ENCODE measurements at regions not wholly inside any gene's neighbourhood (a gene's known extent, or its start where the extent isn't known, plus 50 kb on each side); places are given as distances from the start of the nearest gene placed in this dataset.

DNA sequence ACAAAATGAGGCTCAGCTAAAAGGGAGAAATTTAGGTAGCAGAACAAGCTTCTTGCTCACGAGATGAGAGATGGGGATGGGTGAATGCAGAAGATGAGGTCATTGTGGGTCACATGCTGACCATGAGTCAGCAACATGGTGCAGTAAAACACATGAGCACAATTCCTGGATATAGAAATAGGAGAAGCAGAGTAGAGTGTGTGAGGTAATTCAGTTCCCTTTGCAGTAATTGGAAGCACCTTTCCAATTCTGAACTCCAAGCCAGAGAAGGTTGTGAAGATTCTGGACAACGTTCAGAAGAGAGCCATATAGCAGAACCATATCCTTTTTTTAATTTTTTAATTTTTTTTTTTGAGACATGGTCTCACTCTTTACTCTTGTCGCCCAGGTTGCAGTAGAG lies 62.0 kb upstream of the LMNTD1 start:
- intact Hi-C loops (cut with DNase I): no loop called here
- no peak for DNase-seq
- no peaks in the 10 kb centered on the region for H3K36me3 ChIP-seq
- peaks cover 0 to 3% (median 0%) of the 10 kb centered on the region in 4 donors for H3K27me3 ChIP-seq
- H3K4me3 ChIP-seq: no peak overlapping the region
- H3K27ac ChIP-seq: no peak overlapping the region
- TF ChIP-seq, protein P1, sequence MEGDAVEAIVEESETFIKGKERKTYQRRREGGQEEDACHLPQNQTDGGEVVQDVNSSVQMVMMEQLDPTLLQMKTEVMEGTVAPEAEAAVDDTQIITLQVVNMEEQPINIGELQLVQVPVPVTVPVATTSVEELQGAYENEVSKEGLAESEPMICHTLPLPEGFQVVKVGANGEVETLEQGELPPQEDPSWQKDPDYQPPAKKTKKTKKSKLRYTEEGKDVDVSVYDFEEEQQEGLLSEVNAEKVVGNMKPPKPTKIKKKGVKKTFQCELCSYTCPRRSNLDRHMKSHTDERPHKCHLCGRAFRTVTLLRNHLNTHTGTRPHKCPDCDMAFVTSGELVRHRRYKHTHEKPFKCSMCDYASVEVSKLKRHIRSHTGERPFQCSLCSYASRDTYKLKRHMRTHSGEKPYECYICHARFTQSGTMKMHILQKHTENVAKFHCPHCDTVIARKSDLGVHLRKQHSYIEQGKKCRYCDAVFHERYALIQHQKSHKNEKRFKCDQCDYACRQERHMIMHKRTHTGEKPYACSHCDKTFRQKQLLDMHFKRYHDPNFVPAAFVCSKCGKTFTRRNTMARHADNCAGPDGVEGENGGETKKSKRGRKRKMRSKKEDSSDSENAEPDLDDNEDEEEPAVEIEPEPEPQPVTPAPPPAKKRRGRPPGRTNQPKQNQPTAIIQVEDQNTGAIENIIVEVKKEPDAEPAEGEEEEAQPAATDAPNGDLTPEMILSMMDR (IDR thresholded peaks at IDR 0.05): no peak
- no peak for TF ChIP-seq POLR2A (IDR thresholded peaks at IDR 0.05)
- 44 to 65% methylated on average over 3 of the region's 3 CpGs for WGBS, 2 donors
- H3K9me3 ChIP-seq: no peaks in the 10 kb centered on the region
- no peaks in the 10 kb centered on the region for H3K4me1 ChIP-seq

DNA sequence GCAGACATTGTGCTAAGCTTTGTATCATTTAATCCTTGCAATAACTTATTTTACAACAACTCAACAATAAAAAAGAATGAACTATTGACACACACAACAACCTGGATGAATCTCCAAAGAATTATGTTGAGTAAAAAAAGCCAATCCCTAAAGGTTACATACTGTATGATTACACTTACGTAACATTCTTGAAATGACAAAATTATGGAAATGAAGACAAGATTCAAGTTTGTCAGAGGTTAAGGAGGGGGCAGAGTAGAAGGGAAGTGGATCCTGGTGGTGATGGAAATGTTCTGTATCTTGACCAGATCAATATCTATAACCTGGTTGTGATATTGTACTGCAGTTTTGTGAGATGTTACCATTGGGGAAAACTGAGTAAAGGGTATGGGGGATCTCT lies 63.2 kb upstream of the LMNTD1 start:
- Histone ChIP-seq H3K9me3 (no peaks in the 10 kb centered on the region), H3K36me3 (no peaks in the 10 kb centered on the region), H3K4me3 (no peak overlapping the region), H3K27me3 (no peaks in the 10 kb centered on the region), H3K4me1 (no peaks in the 10 kb centered on the region), H3K27ac (no peak overlapping the region)
- no peak for DNase-seq
- intact Hi-C loops (cut with DNase I): no loop called here
- TF ChIP-seq POLR2A (IDR thresholded peaks at IDR 0.05): no peak
- TF ChIP-seq, protein P1 (IDR thresholded peaks at IDR 0.05): no peak
- WGBS, 2 donors: 79 to 88% methylated on average over 1 of the region's 1 CpG

DNA sequence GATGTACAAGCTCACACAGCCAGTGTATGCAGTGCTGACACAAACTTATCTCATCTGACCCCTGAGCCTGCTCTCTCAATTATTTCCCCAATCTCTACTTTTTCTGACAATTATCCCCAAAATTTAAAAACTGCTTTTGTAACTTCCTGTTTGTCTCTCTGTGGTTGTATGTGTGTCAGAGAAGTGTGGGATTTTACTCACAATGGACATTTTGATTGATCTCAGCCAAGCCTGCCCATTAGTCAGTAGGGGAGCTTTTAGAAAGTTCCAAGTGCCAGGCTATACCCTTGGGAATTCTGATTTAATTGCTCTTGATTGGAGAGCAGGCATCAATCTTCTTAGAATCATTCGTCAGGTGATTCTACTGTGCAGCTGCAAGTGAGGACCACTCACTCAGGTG lies 64.9 kb upstream of the LMNTD1 start:
- Histone ChIP-seq H3K27ac (no peak overlapping the region), H3K36me3 (no peaks in the 10 kb centered on the region)

DNA sequence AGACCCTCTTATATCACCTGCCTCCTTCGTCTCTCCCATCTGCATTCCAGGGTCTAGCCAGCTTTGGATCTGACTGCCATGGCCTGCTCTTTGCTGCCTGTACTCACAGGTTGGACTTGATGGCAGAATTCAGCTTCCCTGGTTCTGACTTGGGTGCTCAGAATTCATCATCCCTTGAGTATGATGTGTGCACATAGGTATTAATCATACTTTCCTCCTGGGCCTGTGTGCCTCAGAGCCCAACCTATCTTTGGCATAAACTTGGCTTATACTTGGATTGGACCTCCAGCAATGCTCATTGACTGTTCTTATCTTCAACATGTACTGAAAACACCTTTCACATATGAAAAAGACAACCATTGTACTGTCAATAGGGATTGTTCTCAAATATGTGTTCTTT lies 70.7 kb upstream of the LMNTD1 start:
- Histone ChIP-seq H3K9me3 (no peaks in the 10 kb centered on the region), H3K4me3 (no peak overlapping the region), H3K27me3 (no peaks in the 10 kb centered on the region), H3K36me3 (no peaks in the 10 kb centered on the region), H3K27ac (no peak overlapping the region), H3K4me1 (no peaks in the 10 kb centered on the region)
- DNase-seq: no peak
- 91 to 93% methylated on average over 1 of the region's 1 CpG for WGBS, 2 donors
- intact Hi-C loops (cut with DNase I): no loop called here
- TF ChIP-seq, protein P1 (IDR thresholded peaks at IDR 0.05): no peak
- no peak for TF ChIP-seq POLR2A (IDR thresholded peaks at IDR 0.05)

More for the DNA sequence above, 64.9 kb upstream of the LMNTD1 start:
- DNase-seq: no peak
- no peaks in the 10 kb centered on the region for H3K4me1 ChIP-seq
- no peak overlapping the region for H3K4me3 ChIP-seq
- H3K9me3 ChIP-seq: no peaks in the 10 kb centered on the region
- WGBS, 2 donors: 85 to 91% methylated on average over 1 of the region's 1 CpG
- TF ChIP-seq, protein P1 (IDR thresholded peaks at IDR 0.05): no peak
- TF ChIP-seq POLR2A (IDR thresholded peaks at IDR 0.05): no peak
- intact Hi-C loops (cut with DNase I): no loop called here
- no peaks in the 10 kb centered on the region for H3K27me3 ChIP-seq

DNA sequence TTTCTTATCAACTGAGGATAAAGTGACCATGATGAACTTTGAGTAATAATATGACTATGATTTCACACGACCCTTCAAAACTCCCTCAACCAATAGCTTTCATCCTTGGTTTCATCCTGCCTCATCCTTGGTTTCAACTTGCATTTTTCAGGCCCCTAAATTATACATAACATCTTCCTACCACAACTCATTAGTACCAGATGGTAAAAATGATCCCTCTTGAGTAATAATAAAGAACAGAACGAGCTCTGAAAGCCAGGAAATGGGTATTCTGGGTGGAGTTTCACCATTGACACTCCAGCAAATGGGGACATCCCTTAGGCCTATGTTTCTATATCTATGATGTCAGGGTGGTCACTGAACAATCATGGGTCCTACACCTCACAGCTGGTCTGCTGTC lies 72.1 kb upstream of the LMNTD1 start:
- TF ChIP-seq, protein P1 (IDR thresholded peaks at IDR 0.05): no peak
- TF ChIP-seq POLR2A (IDR thresholded peaks at IDR 0.05): no peak
- no peak for DNase-seq
- Histone ChIP-seq H3K27me3 (no peaks in the 10 kb centered on the region), H3K27ac (no peak overlapping the region), H3K9me3 (no peaks in the 10 kb centered on the region), H3K36me3 (no peaks in the 10 kb centered on the region), H3K4me1 (no peaks in the 10 kb centered on the region), H3K4me3 (no peak overlapping the region)
- intact Hi-C loops (cut with DNase I): no loop called here
- 56 to 78% methylated on average over 2 of the region's 2 CpGs for WGBS, 2 donors

All from esophagus squamous epithelium (tissue), 5 donors.